ENCODE measurements at regions not wholly inside any gene's neighbourhood (a gene's known extent, or its start where the extent isn't known, plus 50 kb on each side); places are given as distances from the start of the nearest gene placed in this dataset.

DNA sequence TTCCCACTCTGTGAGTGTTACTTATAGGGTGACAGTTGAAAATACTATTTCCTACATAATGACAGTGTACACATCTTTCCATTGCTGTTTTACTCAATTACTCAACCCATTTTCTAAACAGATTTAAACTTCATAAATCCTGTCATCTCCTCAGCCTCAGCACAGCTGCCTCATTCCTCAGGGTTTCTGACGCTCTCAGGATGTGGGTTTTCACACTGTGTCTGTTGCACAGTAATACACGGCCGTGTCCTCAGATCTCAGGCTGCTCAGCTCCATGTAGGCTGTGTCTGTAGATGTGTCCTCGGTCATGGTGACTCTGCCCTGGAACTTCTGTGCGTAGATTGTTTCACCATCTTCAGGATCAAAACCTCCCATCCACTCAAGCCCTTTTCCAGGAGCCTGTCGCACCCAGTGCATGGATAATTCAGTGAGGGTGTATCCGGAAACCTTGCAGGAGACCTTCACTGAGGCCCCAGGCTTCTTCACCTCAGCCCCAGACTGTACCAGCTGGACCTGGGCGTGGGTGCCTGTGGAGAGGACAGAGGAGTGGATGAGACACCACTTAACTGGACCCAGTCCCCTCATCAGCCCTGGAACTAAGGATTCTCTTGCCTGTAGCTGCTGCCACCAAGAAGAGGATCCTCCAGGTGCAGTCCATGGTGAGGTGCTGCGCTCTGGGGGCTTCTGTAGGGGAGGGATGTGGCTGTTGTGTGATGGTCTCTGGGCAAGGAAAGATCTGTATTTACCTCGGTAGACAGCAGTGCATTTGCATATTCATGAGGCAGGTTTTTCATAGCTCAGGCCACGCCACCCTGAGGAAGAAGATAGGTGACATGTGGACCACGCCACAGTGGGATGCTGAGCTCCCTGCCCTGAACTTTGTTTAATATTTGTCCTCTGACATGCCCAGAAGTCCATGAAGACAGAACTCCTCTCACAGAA lies 750.2 kb downstream of the TMEM121 start:
- intact Hi-C loops (cut with DNase I) = no loop called here
- Histone ChIP-seq H3K4me3 (no peak overlapping the region), H3K27me3 (peaks cover 0 to 47% (median 5%) of the 10 kb centered on the region in 9 donors), H3K36me3 (no peaks in the 10 kb centered on the region), H3K9me3 (no peaks in the 10 kb centered on the region), H3K27ac (no peak overlapping the region), H3K4me1 (no peaks in the 10 kb centered on the region)
- 46 to 63% (median 51%) methylated on average over 10 to 12 of the region's 12 CpGs for WGBS, 4 donors
- no peak for DNase-seq
- TF ChIP-seq, protein P1, sequence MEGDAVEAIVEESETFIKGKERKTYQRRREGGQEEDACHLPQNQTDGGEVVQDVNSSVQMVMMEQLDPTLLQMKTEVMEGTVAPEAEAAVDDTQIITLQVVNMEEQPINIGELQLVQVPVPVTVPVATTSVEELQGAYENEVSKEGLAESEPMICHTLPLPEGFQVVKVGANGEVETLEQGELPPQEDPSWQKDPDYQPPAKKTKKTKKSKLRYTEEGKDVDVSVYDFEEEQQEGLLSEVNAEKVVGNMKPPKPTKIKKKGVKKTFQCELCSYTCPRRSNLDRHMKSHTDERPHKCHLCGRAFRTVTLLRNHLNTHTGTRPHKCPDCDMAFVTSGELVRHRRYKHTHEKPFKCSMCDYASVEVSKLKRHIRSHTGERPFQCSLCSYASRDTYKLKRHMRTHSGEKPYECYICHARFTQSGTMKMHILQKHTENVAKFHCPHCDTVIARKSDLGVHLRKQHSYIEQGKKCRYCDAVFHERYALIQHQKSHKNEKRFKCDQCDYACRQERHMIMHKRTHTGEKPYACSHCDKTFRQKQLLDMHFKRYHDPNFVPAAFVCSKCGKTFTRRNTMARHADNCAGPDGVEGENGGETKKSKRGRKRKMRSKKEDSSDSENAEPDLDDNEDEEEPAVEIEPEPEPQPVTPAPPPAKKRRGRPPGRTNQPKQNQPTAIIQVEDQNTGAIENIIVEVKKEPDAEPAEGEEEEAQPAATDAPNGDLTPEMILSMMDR (IDR thresholded peaks at IDR 0.05) = no peak
- TF ChIP-seq POLR2A (IDR thresholded peaks at IDR 0.05) = no peak
- ATAC-seq = no peak

DNA sequence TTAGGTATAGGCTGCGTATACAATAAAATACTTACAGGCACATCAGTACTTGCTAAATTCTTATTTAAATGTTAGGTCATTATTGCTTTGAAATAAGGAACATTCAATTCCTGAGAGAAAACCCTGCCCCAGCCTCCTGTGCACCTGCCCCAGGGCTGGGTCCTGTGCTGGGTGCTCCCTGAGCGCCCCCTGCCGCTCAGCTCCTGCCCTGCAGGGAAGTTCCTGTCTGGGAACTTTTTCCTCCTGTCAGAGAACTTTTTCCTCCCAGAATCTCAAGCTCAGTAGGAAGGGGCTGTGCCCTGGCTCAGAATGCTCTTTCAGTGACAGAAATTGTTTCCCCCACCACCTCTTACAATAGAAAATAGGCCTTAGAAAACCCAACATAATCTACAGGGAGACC lies 751.1 kb downstream of the TMEM121 start:
- Histone ChIP-seq H3K27ac (no peak overlapping the region), H3K27me3 (peaks cover 0 to 47% (median 5%) of the 10 kb centered on the region in 9 donors), H3K9me3 (no peaks in the 10 kb centered on the region), H3K36me3 (no peaks in the 10 kb centered on the region), H3K4me3 (no peak overlapping the region), H3K4me1 (no peaks in the 10 kb centered on the region)
- TF ChIP-seq, protein P1 (IDR thresholded peaks at IDR 0.05) = peak in 6 of 12 donors; percentile 10 to 67 (median 29)
- no peak for TF ChIP-seq POLR2A (IDR thresholded peaks at IDR 0.05)
- intact Hi-C loops (cut with DNase I) = no loop called here
- DNase-seq = no peak
- 27 to 42% (median 29%) methylated on average over 2 to 3 of the region's 3 CpGs for WGBS, 4 donors
- ATAC-seq = no peak

DNA sequence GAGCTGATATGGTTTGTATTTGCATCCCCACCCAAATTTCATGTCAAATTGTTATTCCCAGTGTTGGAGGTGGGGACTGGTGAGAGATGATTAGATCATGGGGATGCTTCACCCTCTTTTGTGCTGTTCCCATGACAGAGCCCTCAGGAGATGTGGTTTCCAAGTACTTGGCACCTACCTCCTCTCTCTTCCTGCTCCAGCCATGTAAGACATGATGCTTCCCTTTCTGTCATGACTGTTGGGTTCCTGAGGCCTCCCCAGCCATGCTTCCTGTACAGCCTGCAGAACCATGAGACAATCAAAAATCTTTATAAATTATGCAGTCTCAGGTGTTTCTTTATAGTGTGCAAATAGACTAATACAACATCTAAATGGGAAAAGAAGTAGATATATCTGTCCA lies 754.5 kb downstream of the TMEM121 start:
- H3K4me3 ChIP-seq = no peak overlapping the region
- no peak for ATAC-seq
- H3K27ac ChIP-seq = no peak overlapping the region
- no peaks in the 10 kb centered on the region for H3K9me3 ChIP-seq
- TF ChIP-seq POLR2A (IDR thresholded peaks at IDR 0.05) = no peak
- TF ChIP-seq, protein P1 (IDR thresholded peaks at IDR 0.05) = no peak
- H3K4me1 ChIP-seq = no peaks in the 10 kb centered on the region
- H3K36me3 ChIP-seq = no peaks in the 10 kb centered on the region
- no peak for DNase-seq
- intact Hi-C loops (cut with DNase I) = no loop called here
- peaks cover 0 to 35% (median 5%) of the 10 kb centered on the region in 9 donors for H3K27me3 ChIP-seq

DNA sequence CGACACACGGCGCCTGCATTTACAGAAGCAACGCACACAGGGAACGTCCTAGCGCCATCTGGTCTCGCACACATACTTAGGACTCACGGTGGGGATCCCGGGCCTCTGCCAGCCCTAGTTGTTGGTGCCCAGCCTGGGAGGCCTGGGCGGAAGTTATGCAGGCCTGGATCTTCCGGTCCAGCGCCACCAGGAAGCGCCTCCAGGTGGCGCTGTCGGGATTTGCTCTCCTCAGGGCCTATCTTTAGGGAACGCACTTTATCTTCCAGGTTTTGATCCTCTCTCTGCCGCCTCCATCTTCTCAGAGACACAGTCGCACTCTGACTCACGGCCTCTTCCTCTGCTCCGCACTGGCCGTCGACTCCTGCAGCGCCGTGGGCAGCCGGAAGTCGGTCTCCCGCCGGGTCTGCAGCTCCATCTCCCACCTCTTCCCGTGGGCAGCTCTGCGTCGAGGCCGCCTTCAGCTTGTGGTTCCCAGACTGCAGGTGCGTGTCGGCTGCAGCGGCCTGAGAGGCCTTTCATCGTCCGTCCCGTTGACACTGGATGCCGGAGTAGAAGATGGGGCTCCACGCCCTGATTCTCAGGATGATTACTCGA lies 760.4 kb downstream of the TMEM121 start:
- intact Hi-C loops (cut with DNase I) = no loop called here
- TF ChIP-seq POLR2A (IDR thresholded peaks at IDR 0.05) = no peak
- TF ChIP-seq, protein P1 (IDR thresholded peaks at IDR 0.05) = peak in 2 of 12 donors; percentile 8 to 12
- Histone ChIP-seq H3K27me3 (peaks cover 0 to 7% (median 0%) of the 10 kb centered on the region in 9 donors), H3K4me1 (no peaks in the 10 kb centered on the region), H3K4me3 (no peak overlapping the region), H3K27ac (no peak overlapping the region), H3K9me3 (no peaks in the 10 kb centered on the region), H3K36me3 (no peaks in the 10 kb centered on the region)
- 79 to 81% (median 80%) methylated on average over 39 to 41 of the region's 41 CpGs for WGBS, 4 donors
- DNase-seq (no peak), ATAC-seq (no peak)

Data from heart left ventricle (tissue), 16 donors.